IMR-90 (cell line): ENCODE measurements at regions not wholly inside any gene's neighbourhood (a gene's known extent, or its start where the extent isn't known, plus 50 kb on each side); places are given as distances from the start of the nearest gene placed in this dataset.

Experiments used
- ATAC-seq: fragments of 200-7000 bp; cut with Tn5 transposase; 2 replicates; pipeline ENCODE4 v1.9.1; 2020; ENCODE audit warnings: low read depth, mild to moderate bottlenecking, moderate library complexity
- BruUV-seq: library from RNA; stranded (reverse); fragments of 400-500 nt; replicated peaks from 2 replicates; lab custom pipeline; 2021; lab: Mats Ljungman, UMichigan
- CTCF ChIA-PET: fragments of 300-600 bp; formaldehyde crosslinking; extraction: SDS; loops from one replicate; lab custom pipeline; 2021; ENCODE audit warnings: antibody characterized with exemption; lab: Yijun Ruan, JAX
- POLR2A ChIA-PET: fragments of 300-600 bp; sonication (Branson Sonifier 250); formaldehyde crosslinking; loops from one replicate; lab custom pipeline; 2022; ENCODE audit warnings: antibody characterized with exemption; ENCODE audit not compliant: unreplicated experiment; lab: Charles Lee
- DNase-seq: peaks from one replicate; pipeline ENCODE4 v3.0.0; 2013
- H2AFZ ChIP-seq: replicated peaks from 2 replicates; pipeline ENCODE3; 2013; ENCODE audit warnings: low read length, mild to moderate bottlenecking; ENCODE audit not compliant: poor library complexity
- H2AK5ac ChIP-seq: 2 replicates; pipeline ENCODE4 v1.6.1; 2013; ENCODE audit warnings: low read depth, low read length, inconsistent platforms
- H2AK9ac ChIP-seq: replicated peaks from 2 replicates; pipeline ENCODE3; 2013; ENCODE audit warnings: mild to moderate bottlenecking, low read depth, low read length, moderate library complexity; ENCODE audit not compliant: poor library complexity
- H2BK120ac ChIP-seq: 2 replicates; pipeline ENCODE4 v1.6.1; 2013; ENCODE audit warnings: low read depth, low read length, inconsistent platforms
- H2BK15ac ChIP-seq: 3 replicates; pipeline ENCODE4 v1.6.1; 2013; ENCODE audit warnings: low read depth, low read length, inconsistent platforms
- H2BK20ac ChIP-seq: 2 replicates; pipeline ENCODE4 v1.6.1; 2013; ENCODE audit warnings: low read depth, mild to moderate bottlenecking, inconsistent platforms, low read length, moderate library complexity
- H2BK5ac ChIP-seq: 2 replicates; pipeline ENCODE4 v1.6.1; 2013; ENCODE audit warnings: mild to moderate bottlenecking, low read depth, low read length, inconsistent platforms; ENCODE audit not compliant: poor library complexity, severe bottlenecking
- H3K14ac ChIP-seq: replicated peaks from 2 replicates; pipeline ENCODE4 v1.6.1; 2013; ENCODE audit warnings: low read depth, low read length, inconsistent platforms
- H3K18ac ChIP-seq: 2 replicates; pipeline ENCODE4 v1.6.1; 2013; ENCODE audit warnings: low read depth, low read length, control low read depth
- H3K23ac ChIP-seq: 2 replicates; pipeline ENCODE4 v1.6.1; 2013; ENCODE audit warnings: low read depth, low read length, inconsistent platforms
- H3K27ac ChIP-seq: 2 replicates; pipeline ENCODE4 v1.5.1; 2013; ENCODE audit warnings: mild to moderate bottlenecking, control low read depth, low read length; ENCODE audit not compliant: insufficient read depth
- H3K27me3 ChIP-seq: 2 replicates; pipeline ENCODE4 v1.6.1; 2013; ENCODE audit warnings: low read length; ENCODE audit not compliant: control insufficient read depth, insufficient read depth
- H3K36me3 ChIP-seq: 2 replicates; pipeline ENCODE4 v1.6.1; 2013; ENCODE audit warnings: low read length, mixed read lengths; ENCODE audit not compliant: control insufficient read depth, insufficient read depth
- H3K4ac ChIP-seq: 2 replicates; pipeline ENCODE4 v1.6.1; 2013; ENCODE audit warnings: low read depth, low read length, inconsistent platforms
- H3K4me1 ChIP-seq: 2 replicates; pipeline ENCODE4 v1.6.1; 2013; ENCODE audit warnings: low read length, mixed read lengths; ENCODE audit not compliant: control insufficient read depth, insufficient read depth
- H3K4me2 ChIP-seq: 2 replicates; pipeline ENCODE4 v1.6.1; 2013; ENCODE audit warnings: low read depth, mild to moderate bottlenecking, control low read depth, low read length, moderate library complexity
- H3K4me3 ChIP-seq: 2 replicates; pipeline ENCODE4 v1.5.1; 2013; ENCODE audit warnings: low read depth, mild to moderate bottlenecking, control low read depth, low read length, moderate library complexity; ENCODE audit not compliant: insufficient read depth
- H3K56ac ChIP-seq: 2 replicates; pipeline ENCODE4 v1.6.1; 2013; ENCODE audit warnings: low read length, inconsistent platforms; ENCODE audit not compliant: insufficient read depth; ENCODE audit errors: extremely low read depth
- H3K79me1 ChIP-seq, 2 experiments: 2 replicates each; pipeline ENCODE4 v1.6.1; 2013; ENCODE audit warnings: low read length in 2 of 2, inconsistent platforms in 1 of 2, low read depth in 1 of 2
- H3K9ac ChIP-seq: 2 replicates; pipeline ENCODE4 v1.6.1; 2013; ENCODE audit warnings: low read depth, low read length, control low read depth
- H3K9me1 ChIP-seq: 2 replicates; pipeline ENCODE4 v1.6.1; 2013; ENCODE audit warnings: low read length, inconsistent platforms; ENCODE audit not compliant: insufficient read depth
- H3K9me3 ChIP-seq: 2 replicates; pipeline ENCODE4 v1.6.1; 2013; ENCODE audit warnings: low read length; ENCODE audit not compliant: control insufficient read depth, insufficient read depth
- H4K20me1 ChIP-seq: 2 replicates; pipeline ENCODE4 v1.6.1; 2013; ENCODE audit warnings: low read length, inconsistent platforms; ENCODE audit not compliant: insufficient read depth
- H4K5ac ChIP-seq: 2 replicates; pipeline ENCODE4 v1.6.1; 2013; ENCODE audit warnings: mild to moderate bottlenecking, low read depth, low read length, control low read depth
- H4K8ac ChIP-seq, 2 experiments: 2 replicates each; pipeline ENCODE4 v1.6.1; 2013; ENCODE audit warnings: low read depth in 2 of 2, low read length in 2 of 2, control low read depth in 1 of 2, inconsistent platforms in 1 of 2
- H4K91ac ChIP-seq: 2 replicates; pipeline ENCODE4 v1.6.1; 2013; ENCODE audit warnings: low read depth, low read length, inconsistent platforms; ENCODE audit not compliant: insufficient read depth
- CHD1 ChIP-seq: IDR thresholded peaks from 2 replicates; pipeline ENCODE4 v1.6.1; 2012; ENCODE audit warnings: low read depth, low read length, improper control_type of control experiment
- ELK1 ChIP-seq: fragments of 150-350 bp; IDR thresholded peaks from 2 replicates; pipeline ENCODE4 v1.6.1; 2016; ENCODE audit warnings: low read depth, mild to moderate bottlenecking, low read length, moderate library complexity, borderline replicate concordance
- FOS ChIP-seq: fragments of 150-350 bp; IDR thresholded peaks from 2 replicates; pipeline ENCODE4 v1.6.1; 2016; ENCODE audit warnings: low read depth, low read length
- MAFK ChIP-seq: IDR thresholded peaks from 2 replicates; pipeline ENCODE4 v1.6.1; 2012; ENCODE audit warnings: low read depth, low read length, improper control_type of control experiment
- MAZ ChIP-seq: IDR thresholded peaks from 2 replicates; pipeline ENCODE4 v1.6.1; 2012; ENCODE audit warnings: low read depth, mild to moderate bottlenecking, low read length, improper control_type of control experiment, moderate library complexity, borderline replicate concordance
- NFE2L2 ChIP-seq: fragments of 150-350 bp; IDR thresholded peaks from 2 replicates; pipeline ENCODE4 v1.6.1; 2016; ENCODE audit warnings: low read depth, mild to moderate bottlenecking, low read length
- POLR2A ChIP-seq: IDR thresholded peaks from 2 replicates; pipeline ENCODE4 v1.6.1; 2012; ENCODE audit warnings: mild to moderate bottlenecking, low read depth, low read length
- RAD21 ChIP-seq: IDR thresholded peaks from 2 replicates; pipeline ENCODE4 v1.6.1; 2012; ENCODE audit warnings: low read length, improper control_type of control experiment
- RCOR1 ChIP-seq: IDR thresholded peaks from 2 replicates; pipeline ENCODE4 v1.6.1; 2012; ENCODE audit warnings: mild to moderate bottlenecking, low read length, improper control_type of control experiment; ENCODE audit not compliant: insufficient replicate concordance
- SMC3 ChIP-seq: fragments of 150-350 bp; IDR thresholded peaks from 2 replicates; pipeline ENCODE4 v1.6.1; 2016; ENCODE audit warnings: low read depth, mild to moderate bottlenecking, antibody characterized with exemption, low read length, moderate library complexity
- dilution Hi-C: fragments of 300-500 bp; cut with HindIII; formaldehyde crosslinking; loops from one replicate; pipeline ENCODE4 v1.14.3; 2018; ENCODE audit warnings: low sequenced_read_pairs; ENCODE audit not compliant: unreplicated experiment
- in situ Hi-C: fragments of 300-500 bp; cut with MboI; formaldehyde crosslinking; loops from 3 replicates; pipeline ENCODE4 v1.14.3; 2019; ENCODE audit warnings: low sequenced_read_pairs, inconsistent platforms, mixed read lengths
- intact Hi-C: fragments of 100-400 bp; cut with micrococcal nuclease; formaldehyde crosslinking; loops from 2 replicates; pipeline ENCODE4 v1.10.0; 2022

GRCh38 chr6:82823361-82823760 is 242.3 kb downstream of the UBE3D start:
- Histone ChIP-seq H3K4ac (no peak overlapping the region), H3K9ac (no peak overlapping the region), H3K79me1 (no peaks in the 10 kb centered on the region), H4K5ac (no peak overlapping the region), H3K56ac (no peak overlapping the region), H4K8ac (no peak overlapping the region), H3K23ac (no peak overlapping the region), H3K14ac (no peak overlapping the region), H2AK5ac (no peak overlapping the region), H3K9me1 (no peaks in the 10 kb centered on the region), H2AFZ (no peak overlapping the region), H2BK15ac (no peak overlapping the region), H2BK20ac (no peak overlapping the region), H3K18ac (no peak overlapping the region), H3K9me3 (no peaks in the 10 kb centered on the region), H4K20me1 (no peaks in the 10 kb centered on the region), H3K4me2 (no peak overlapping the region), H3K4me1 (no peaks in the 10 kb centered on the region; the same call in 1 of the 2 replicates), H3K27me3 (no peaks in the 10 kb centered on the region), H3K36me3 (no peaks in the 10 kb centered on the region), H3K27ac (no peak overlapping the region), H2BK5ac (no peak overlapping the region), H4K91ac (no peak overlapping the region), H2BK120ac (no peak overlapping the region), H3K4me3 (no peak overlapping the region), H2AK9ac (no peak overlapping the region)
- ChIA-PET CTCF (no interaction called here), POLR2A (no interaction called here)
- DNase-seq (no peak), ATAC-seq (no peak)
- intact Hi-C loops = no loop called here
- in situ Hi-C loops = no loop called here
- dilution Hi-C loops = no loop called here
- TF ChIP-seq NFE2L2 (no peak), FOS (no peak), SMC3 (no peak), ELK1 (no peak), RAD21 (no peak), POLR2A (no peak), RCOR1 (no peak), MAFK (no peak), MAZ (no peak), CHD1 (no peak)
- no TSS peak for BruUV-seq
